GM23338 (cell line): ENCODE measurements at regions not wholly inside any gene's neighbourhood (a gene's known extent, or its start where the extent isn't known, plus 50 kb on each side); places are given as distances from the start of the nearest gene placed in this dataset.
A peak's percentile ranks its signal among the peaks of the same experiment; 100 is the strongest.

ENCODE experiments used
- ATAC-seq: fragments of 200-7000 bp; cut with Tn5 transposase; 3 replicates; pipeline ENCODE4 v1.9.1; 2020
- DNase-seq: peaks from one replicate; pipeline ENCODE4 v3.0.0-alpha.2; 2015; ENCODE audit warnings: low spot score
- H2AFZ ChIP-seq: fragments of 200-600 bp; sonication (generic); 2 replicates; pipeline ENCODE4 v1.8.0; 2016; ENCODE audit warnings: antibody characterized with exemption, mild to moderate bottlenecking, moderate library complexity
- H3F3A ChIP-seq: fragments of 200-600 bp; sonication (generic); replicated peaks from 2 replicates; pipeline ENCODE4 v1.8.0; 2017; ENCODE audit warnings: antibody characterized with exemption, mixed run types, low read depth
- H3K27ac ChIP-seq: fragments of 200-600 bp; sonication (generic); 2 replicates; pipeline ENCODE4 v1.6.1; 2016; ENCODE audit warnings: low read depth
- H3K27me3 ChIP-seq: fragments of 200-600 bp; sonication (generic); 2 replicates; pipeline ENCODE4 v1.8.0; 2016; ENCODE audit warnings: mild to moderate bottlenecking, mixed run types, moderate library complexity; ENCODE audit not compliant: insufficient read depth
- H3K36me3 ChIP-seq: fragments of 200-600 bp; sonication (generic); 2 replicates; pipeline ENCODE4 v1.8.0; 2016; ENCODE audit warnings: mild to moderate bottlenecking; ENCODE audit not compliant: insufficient read depth
- H3K4me1 ChIP-seq: fragments of 200-600 bp; sonication (generic); 2 replicates; pipeline ENCODE4 v1.8.0; 2016; ENCODE audit warnings: mild to moderate bottlenecking, moderate library complexity; ENCODE audit not compliant: insufficient read depth
- H3K4me2 ChIP-seq: fragments of 200-600 bp; sonication (generic); 2 replicates; pipeline ENCODE4 v1.7.1; 2017; ENCODE audit warnings: mixed run types
- H3K4me3 ChIP-seq: fragments of 200-600 bp; sonication (generic); 2 replicates; pipeline ENCODE4 v1.6.1; 2016; ENCODE audit warnings: mixed run types
- H3K79me2 ChIP-seq: fragments of 200-600 bp; sonication (generic); replicated peaks from 2 replicates; pipeline ENCODE4 v1.8.0; 2017; ENCODE audit warnings: mild to moderate bottlenecking; ENCODE audit not compliant: insufficient read depth
- H3K9me2 ChIP-seq: fragments of 200-600 bp; sonication (generic); 2 replicates; pipeline ENCODE4 v1.8.0; 2017; ENCODE audit not compliant: insufficient read depth
- H4K20me1 ChIP-seq: fragments of 200-600 bp; sonication (generic); replicated peaks from 2 replicates; pipeline ENCODE4 v1.8.0; 2017; ENCODE audit warnings: mild to moderate bottlenecking; ENCODE audit not compliant: insufficient read depth
- H3K27ac Mint-ChIP-seq: 2 replicates; pipeline ENCODE4 v1.8.0; 2020; ENCODE audit warnings: inconsistent platforms, mild to moderate bottlenecking, moderate library complexity, mixed read lengths
- H3K27me3 Mint-ChIP-seq: 3 replicates; pipeline ENCODE4 v1.8.0; 2022; ENCODE audit warnings: low read depth, mild to moderate bottlenecking, moderate library complexity, mixed read lengths, inconsistent platforms; ENCODE audit not compliant: insufficient read depth, poor library complexity
- H3K36me3 Mint-ChIP-seq: 3 replicates; pipeline ENCODE4 v1.8.0; 2021; ENCODE audit warnings: low read depth, mild to moderate bottlenecking, inconsistent platforms, moderate library complexity, mixed read lengths
- H3K4me1 Mint-ChIP-seq: 3 replicates; pipeline ENCODE4 v1.8.0; 2020; ENCODE audit warnings: mild to moderate bottlenecking, inconsistent platforms, mixed read lengths
- H3K4me3 Mint-ChIP-seq: 3 replicates; pipeline ENCODE4 v1.8.0; 2021; ENCODE audit warnings: moderate library complexity, mild to moderate bottlenecking, inconsistent platforms, mixed read lengths
- H3K9me3 Mint-ChIP-seq: 3 replicates; pipeline ENCODE4 v1.8.0; 2020; ENCODE audit warnings: moderate library complexity, mild to moderate bottlenecking, inconsistent platforms, mixed read lengths
- CREB1 ChIP-seq: fragments of 250-450 bp; sonication (Bioruptor Pico); IDR thresholded peaks from 2 replicates; pipeline ENCODE4 v1.5.0; 2020; ENCODE audit warnings: low read depth, mild to moderate bottlenecking, moderate library complexity
- EZH2 ChIP-seq: fragments of 200-600 bp; sonication (generic); IDR thresholded peaks from one replicate; pipeline ENCODE4 v1.8.0; 2017; ENCODE audit warnings: antibody characterized with exemption, mild to moderate bottlenecking, low read depth; ENCODE audit not compliant: unreplicated experiment
- EZH2phosphoT487 ChIP-seq: fragments of 200-600 bp; sonication (generic); IDR thresholded peaks from one replicate; pipeline ENCODE4 v1.8.1; 2018; ENCODE audit warnings: antibody characterized with exemption; ENCODE audit not compliant: unreplicated experiment
- JUNB ChIP-seq: IDR thresholded peaks from one replicate; pipeline ENCODE4 v1.6.1; 2016; ENCODE audit warnings: antibody characterized with exemption; ENCODE audit not compliant: unreplicated experiment
- NANOG ChIP-seq: IDR thresholded peaks from 2 replicates; pipeline ENCODE4 v1.6.1; 2016; ENCODE audit warnings: antibody characterized with exemption, borderline replicate concordance
- POLR2AphosphoS5 ChIP-seq: IDR thresholded peaks from 2 replicates; pipeline ENCODE4 v1.6.1; 2016; ENCODE audit warnings: antibody characterized with exemption, low read depth
- STAT1 ChIP-seq: IDR thresholded peaks from one replicate; pipeline ENCODE4 v1.6.1; 2016; ENCODE audit warnings: antibody characterized with exemption; ENCODE audit not compliant: unreplicated experiment
- ZNF114 ChIP-seq: fragments of 250-450 bp; sonication (Bioruptor Pico); IDR thresholded peaks from 2 replicates; pipeline ENCODE4 v1.5.0; 2020; ENCODE audit warnings: mild to moderate bottlenecking, moderate library complexity
- ZNF331 ChIP-seq: fragments of 250-450 bp; sonication (Bioruptor Pico); IDR thresholded peaks from 2 replicates; pipeline ENCODE4 v1.5.0; 2020; ENCODE audit warnings: low read depth, mild to moderate bottlenecking, moderate library complexity
- TF ChIP-seq, protein P1 (sequence below): fragments of 250-450 bp; sonication (Bioruptor Pico); IDR thresholded peaks from 2 replicates; pipeline ENCODE4 v1.5.0; 2020; ENCODE audit warnings: mild to moderate bottlenecking, moderate library complexity
- TF ChIP-seq, protein P2 (sequence below): IDR thresholded peaks from 2 replicates; pipeline ENCODE4 v1.6.1; 2016; ENCODE audit warnings: antibody characterized with exemption
- TF ChIP-seq, protein P3 (sequence below): IDR thresholded peaks from one replicate; pipeline ENCODE4 v1.6.1; 2018; ENCODE audit warnings: antibody characterized with exemption; ENCODE audit not compliant: unreplicated experiment

DNA sequence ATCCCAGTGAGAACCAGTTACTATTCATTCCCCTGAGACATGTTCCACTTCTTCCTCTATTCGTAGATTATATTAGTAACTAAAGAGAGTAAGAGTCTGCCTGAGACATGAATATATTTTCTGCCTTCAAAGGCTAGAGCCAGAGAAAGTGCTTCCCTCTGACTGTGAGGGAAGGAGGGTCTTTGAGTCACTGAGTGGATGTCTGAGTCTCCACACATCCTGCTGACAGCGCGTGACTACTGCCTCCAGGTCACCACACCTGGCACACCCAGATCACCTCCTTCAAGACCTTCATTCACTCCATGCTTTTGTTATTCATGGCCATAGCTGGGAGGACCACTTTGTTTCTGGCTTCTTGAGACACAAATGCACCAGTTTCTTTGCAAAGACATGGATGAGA, 135.6 kb downstream of the SOX2 start:
- H3K9me3 Mint-ChIP-seq, result no peaks in the 10 kb centered on the region
- Histone ChIP-seq H3K27ac (no peak overlapping the region), H3K36me3 (no peaks in the 10 kb centered on the region), H3F3A (no peaks in the 10 kb centered on the region), H3K4me1 (peaks cover 15% of the 10 kb centered on the region), H4K20me1 (no peaks in the 10 kb centered on the region), H3K79me2 (no peaks in the 10 kb centered on the region), H3K27me3 (no peaks in the 10 kb centered on the region), H2AFZ (peak overlapping the region; percentile 75), H3K9me2 (no peaks in the 10 kb centered on the region), H3K4me3 (no peak overlapping the region), H3K4me2 (no peak overlapping the region)
- ATAC-seq (no peak), DNase-seq (no peak)
- H3K36me3 Mint-ChIP-seq, result no peaks in the 10 kb centered on the region
- no peak overlapping the region for H3K27ac Mint-ChIP-seq
- H3K4me1 Mint-ChIP-seq, result peaks cover 17% of the 10 kb centered on the region
- TF ChIP-seq, protein P1, sequence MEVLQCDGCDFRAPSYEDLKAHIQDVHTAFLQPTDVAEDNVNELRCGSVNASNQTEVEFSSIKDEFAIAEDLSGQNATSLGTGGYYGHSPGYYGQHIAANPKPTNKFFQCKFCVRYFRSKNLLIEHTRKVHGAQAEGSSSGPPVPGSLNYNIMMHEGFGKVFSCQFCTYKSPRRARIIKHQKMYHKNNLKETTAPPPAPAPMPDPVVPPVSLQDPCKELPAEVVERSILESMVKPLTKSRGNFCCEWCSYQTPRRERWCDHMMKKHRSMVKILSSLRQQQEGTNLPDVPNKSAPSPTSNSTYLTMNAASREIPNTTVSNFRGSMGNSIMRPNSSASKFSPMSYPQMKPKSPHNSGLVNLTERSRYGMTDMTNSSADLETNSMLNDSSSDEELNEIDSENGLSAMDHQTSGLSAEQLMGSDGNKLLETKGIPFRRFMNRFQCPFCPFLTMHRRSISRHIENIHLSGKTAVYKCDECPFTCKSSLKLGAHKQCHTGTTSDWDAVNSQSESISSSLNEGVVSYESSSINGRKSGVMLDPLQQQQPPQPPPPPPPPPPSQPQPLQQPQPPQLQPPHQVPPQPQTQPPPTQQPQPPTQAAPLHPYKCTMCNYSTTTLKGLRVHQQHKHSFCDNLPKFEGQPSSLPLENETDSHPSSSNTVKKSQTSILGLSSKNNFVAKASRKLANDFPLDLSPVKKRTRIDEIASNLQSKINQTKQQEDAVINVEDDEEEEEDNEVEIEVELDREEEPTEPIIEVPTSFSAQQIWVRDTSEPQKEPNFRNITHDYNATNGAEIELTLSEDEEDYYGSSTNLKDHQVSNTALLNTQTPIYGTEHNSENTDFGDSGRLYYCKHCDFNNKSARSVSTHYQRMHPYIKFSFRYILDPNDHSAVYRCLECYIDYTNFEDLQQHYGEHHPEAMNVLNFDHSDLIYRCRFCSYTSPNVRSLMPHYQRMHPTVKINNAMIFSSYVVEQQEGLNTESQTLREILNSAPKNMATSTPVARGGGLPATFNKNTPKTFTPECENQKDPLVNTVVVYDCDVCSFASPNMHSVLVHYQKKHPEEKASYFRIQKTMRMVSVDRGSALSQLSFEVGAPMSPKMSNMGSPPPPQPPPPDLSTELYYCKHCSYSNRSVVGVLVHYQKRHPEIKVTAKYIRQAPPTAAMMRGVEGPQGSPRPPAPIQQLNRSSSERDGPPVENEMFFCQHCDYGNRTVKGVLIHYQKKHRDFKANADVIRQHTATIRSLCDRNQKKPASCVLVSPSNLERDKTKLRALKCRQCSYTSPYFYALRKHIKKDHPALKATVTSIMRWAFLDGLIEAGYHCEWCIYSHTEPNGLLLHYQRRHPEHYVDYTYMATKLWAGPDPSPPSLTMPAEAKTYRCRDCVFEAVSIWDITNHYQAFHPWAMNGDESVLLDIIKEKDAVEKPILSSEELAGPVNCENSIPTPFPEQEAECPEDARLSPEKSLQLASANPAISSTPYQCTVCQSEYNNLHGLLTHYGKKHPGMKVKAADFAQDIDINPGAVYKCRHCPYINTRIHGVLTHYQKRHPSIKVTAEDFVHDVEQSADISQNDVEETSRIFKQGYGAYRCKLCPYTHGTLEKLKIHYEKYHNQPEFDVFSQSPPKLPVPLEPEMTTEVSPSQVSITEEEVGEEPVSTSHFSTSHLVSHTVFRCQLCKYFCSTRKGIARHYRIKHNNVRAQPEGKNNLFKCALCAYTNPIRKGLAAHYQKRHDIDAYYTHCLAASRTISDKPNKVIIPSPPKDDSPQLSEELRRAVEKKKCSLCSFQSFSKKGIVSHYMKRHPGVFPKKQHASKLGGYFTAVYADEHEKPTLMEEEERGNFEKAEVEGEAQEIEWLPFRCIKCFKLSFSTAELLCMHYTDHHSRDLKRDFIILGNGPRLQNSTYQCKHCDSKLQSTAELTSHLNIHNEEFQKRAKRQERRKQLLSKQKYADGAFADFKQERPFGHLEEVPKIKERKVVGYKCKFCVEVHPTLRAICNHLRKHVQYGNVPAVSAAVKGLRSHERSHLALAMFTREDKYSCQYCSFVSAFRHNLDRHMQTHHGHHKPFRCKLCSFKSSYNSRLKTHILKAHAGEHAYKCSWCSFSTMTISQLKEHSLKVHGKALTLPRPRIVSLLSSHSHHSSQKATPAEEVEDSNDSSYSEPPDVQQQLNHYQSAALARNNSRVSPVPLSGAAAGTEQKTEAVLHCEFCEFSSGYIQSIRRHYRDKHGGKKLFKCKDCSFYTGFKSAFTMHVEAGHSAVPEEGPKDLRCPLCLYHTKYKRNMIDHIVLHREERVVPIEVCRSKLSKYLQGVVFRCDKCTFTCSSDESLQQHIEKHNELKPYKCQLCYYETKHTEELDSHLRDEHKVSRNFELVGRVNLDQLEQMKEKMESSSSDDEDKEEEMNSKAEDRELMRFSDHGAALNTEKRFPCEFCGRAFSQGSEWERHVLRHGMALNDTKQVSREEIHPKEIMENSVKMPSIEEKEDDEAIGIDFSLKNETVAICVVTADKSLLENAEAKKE, result peak; percentile 40; the same call in 1 of the 2 replicates
- no peak for TF ChIP-seq POLR2AphosphoS5
- H3K4me3 Mint-ChIP-seq, result no peak overlapping the region
- H3K27me3 Mint-ChIP-seq, result peaks cover 10% of the 10 kb centered on the region

DNA sequence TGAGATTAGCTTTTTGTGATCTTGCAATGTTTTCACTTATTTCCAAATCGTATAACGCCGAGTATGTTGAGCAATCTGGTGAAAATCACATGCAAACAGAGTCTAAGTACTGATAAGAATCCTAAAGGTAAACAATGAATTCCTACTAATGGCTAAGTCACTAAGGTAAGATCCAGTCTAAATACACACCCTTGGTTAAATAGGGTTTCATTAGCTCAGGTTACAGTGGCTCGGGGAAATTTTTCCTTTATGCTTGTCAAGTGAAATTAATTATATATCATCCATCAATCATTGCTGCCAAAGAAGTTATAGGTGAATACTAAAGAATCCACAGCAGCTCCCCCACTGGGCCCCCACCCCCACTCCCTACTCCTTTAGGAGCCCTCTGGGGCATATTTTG, 139.3 kb downstream of the SOX2 start:
- no peaks in the 10 kb centered on the region for H3K27me3 ChIP-seq
- peaks cover 20% of the 10 kb centered on the region for H3K4me1 Mint-ChIP-seq
- no peaks in the 10 kb centered on the region for H3K79me2 ChIP-seq
- ATAC-seq (no peak), DNase-seq (no peak)
- no peak overlapping the region for H3K27ac Mint-ChIP-seq
- H3K4me2 ChIP-seq, result no peak overlapping the region; the same call in 1 of the 2 replicates
- no peaks in the 10 kb centered on the region for H3K9me2 ChIP-seq
- H3K4me3 Mint-ChIP-seq, result no peak overlapping the region
- H4K20me1 ChIP-seq, result no peaks in the 10 kb centered on the region
- peaks cover 20% of the 10 kb centered on the region for H3K4me1 ChIP-seq
- no peak overlapping the region for H3K4me3 ChIP-seq
- H3K36me3 Mint-ChIP-seq, result no peaks in the 10 kb centered on the region
- H2AFZ ChIP-seq, result no peak overlapping the region
- H3F3A ChIP-seq, result no peaks in the 10 kb centered on the region
- no peak overlapping the region for H3K27ac ChIP-seq
- H3K36me3 ChIP-seq, result no peaks in the 10 kb centered on the region
- peaks cover 10% of the 10 kb centered on the region for H3K27me3 Mint-ChIP-seq
- H3K9me3 Mint-ChIP-seq, result no peaks in the 10 kb centered on the region
- TF ChIP-seq EZH2phosphoT487 (no peak), ZNF331 (CRISPR knock-in tag) (no peak), POLR2AphosphoS5 (no peak), ZNF114 (CRISPR knock-in tag) (no peak), STAT1 (no peak), NANOG (no peak), JUNB (no peak), EZH2 (no peak), CREB1 (no peak)
- TF ChIP-seq, protein P2, sequence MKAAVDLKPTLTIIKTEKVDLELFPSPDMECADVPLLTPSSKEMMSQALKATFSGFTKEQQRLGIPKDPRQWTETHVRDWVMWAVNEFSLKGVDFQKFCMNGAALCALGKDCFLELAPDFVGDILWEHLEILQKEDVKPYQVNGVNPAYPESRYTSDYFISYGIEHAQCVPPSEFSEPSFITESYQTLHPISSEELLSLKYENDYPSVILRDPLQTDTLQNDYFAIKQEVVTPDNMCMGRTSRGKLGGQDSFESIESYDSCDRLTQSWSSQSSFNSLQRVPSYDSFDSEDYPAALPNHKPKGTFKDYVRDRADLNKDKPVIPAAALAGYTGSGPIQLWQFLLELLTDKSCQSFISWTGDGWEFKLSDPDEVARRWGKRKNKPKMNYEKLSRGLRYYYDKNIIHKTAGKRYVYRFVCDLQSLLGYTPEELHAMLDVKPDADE, result no peak
- TF ChIP-seq, protein P3, sequence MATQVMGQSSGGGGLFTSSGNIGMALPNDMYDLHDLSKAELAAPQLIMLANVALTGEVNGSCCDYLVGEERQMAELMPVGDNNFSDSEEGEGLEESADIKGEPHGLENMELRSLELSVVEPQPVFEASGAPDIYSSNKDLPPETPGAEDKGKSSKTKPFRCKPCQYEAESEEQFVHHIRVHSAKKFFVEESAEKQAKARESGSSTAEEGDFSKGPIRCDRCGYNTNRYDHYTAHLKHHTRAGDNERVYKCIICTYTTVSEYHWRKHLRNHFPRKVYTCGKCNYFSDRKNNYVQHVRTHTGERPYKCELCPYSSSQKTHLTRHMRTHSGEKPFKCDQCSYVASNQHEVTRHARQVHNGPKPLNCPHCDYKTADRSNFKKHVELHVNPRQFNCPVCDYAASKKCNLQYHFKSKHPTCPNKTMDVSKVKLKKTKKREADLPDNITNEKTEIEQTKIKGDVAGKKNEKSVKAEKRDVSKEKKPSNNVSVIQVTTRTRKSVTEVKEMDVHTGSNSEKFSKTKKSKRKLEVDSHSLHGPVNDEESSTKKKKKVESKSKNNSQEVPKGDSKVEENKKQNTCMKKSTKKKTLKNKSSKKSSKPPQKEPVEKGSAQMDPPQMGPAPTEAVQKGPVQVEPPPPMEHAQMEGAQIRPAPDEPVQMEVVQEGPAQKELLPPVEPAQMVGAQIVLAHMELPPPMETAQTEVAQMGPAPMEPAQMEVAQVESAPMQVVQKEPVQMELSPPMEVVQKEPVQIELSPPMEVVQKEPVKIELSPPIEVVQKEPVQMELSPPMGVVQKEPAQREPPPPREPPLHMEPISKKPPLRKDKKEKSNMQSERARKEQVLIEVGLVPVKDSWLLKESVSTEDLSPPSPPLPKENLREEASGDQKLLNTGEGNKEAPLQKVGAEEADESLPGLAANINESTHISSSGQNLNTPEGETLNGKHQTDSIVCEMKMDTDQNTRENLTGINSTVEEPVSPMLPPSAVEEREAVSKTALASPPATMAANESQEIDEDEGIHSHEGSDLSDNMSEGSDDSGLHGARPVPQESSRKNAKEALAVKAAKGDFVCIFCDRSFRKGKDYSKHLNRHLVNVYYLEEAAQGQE, result no peak
